ENCODE measurements at regions not wholly inside any gene's neighbourhood (a gene's known extent, or its start where the extent isn't known, plus 50 kb on each side); places are given as distances from the start of the nearest gene placed in this dataset.

DNA sequence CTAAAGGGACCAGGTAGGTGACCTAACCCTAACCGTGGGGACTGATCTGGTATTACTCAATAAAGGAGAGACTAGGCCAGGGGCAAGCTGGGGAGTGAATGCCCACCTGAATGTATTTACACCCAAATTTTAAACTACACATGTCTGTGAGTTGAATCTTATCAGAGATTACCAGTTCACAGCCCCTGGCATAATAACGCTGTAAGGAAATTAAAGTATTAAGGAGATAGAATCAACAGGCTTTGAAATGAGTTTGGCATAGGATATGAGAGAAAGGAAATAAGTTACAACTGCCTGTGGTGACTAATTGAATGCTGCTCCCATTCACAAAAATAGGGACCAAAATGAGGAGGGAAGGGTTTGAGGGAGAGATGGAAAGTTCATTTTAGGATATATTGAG lies 593.3 kb downstream of the CSNK1G3 start (continued):
- no peak for TF ChIP-seq PHF8 (conservative IDR thresholded peaks at IDR 0.05; ENCODE audit: low read depth, low read length)

DNA sequence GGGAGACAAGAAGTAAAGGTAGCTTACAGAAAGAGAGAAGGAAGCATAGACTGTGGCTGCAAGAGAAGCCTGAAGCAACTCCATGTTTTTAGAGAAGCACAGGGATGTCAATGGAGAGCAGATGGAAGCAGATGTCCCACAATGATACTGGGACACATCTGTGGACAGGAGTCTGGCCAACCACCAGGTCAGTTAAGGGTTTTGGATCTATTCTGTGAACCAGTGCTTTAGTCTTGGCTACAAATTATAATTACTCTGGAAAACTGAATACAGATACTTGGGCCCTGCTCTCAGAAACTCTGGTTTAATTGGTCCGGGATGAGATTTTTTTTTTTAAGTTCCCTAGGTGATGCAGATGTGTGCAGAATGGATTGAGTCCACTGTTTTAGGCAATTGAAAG lies 592.8 kb downstream of the CSNK1G3 start:
- WGBS, 2 experiments (ENCODE audit: extremely low coverage in 1 of 2, insufficient coverage in 1 of 2, insufficient read length in 1 of 2, insufficient replicate concordance in 2 of 2, low coverage in 1 of 2, low lambda C conversion rate in 2 of 2, missing lambda C conversion rate in 1 of 2): 69% methylated on average over 1 of the region's 1 CpG; no CpG with 5 or more reads in 1 of the 2 experiments
- Histone ChIP-seq H3K23me2 (ENCODE audit: low read depth, low read length) (no peaks in the 10 kb centered on the region), H2AFZ (ENCODE audit: low read length) (no peak overlapping the region), H4K5ac (ENCODE audit: insufficient read length, low read depth, low read length) (no peak overlapping the region), H2BK5ac (ENCODE audit: low read depth, low read length) (no peak overlapping the region), H2BK12ac (ENCODE audit: low read depth, low read length) (no peak overlapping the region), H3K9me3 (ENCODE audit: insufficient read depth in 2 of 2, low read depth in 1 of 2, low read length in 1 of 2) (no peaks in the 10 kb centered on the region), H3K4ac (replicated peaks; ENCODE audit: insufficient read length, low read depth, low read length) (no peak overlapping the region), H3K79me2 (ENCODE audit: control insufficient read depth in 1 of 2, insufficient read depth in 2 of 2, low read length in 2 of 2) (no peaks in the 10 kb centered on the region), H3K4me2 (ENCODE audit: insufficient read depth in 1 of 2, low read depth in 2 of 2, low read length in 2 of 2) (no peak overlapping the region), H3K27ac (ENCODE audit: low read depth, low read length) (no peak overlapping the region), H3K18ac (ENCODE audit: extremely low read depth, low read length) (no peak overlapping the region), H2AK5ac (ENCODE audit: low read depth, low read length) (no peak overlapping the region), H3K4me3 (ENCODE audit: extremely low read depth in 1 of 4, insufficient read depth in 2 of 4, low read depth in 3 of 4, low read length in 4 of 4) (no peak overlapping the region), H3K4me1 (replicated peaks in 1 of 4; ENCODE audit: control insufficient read depth in 3 of 4, insufficient read depth in 4 of 4, low read length in 3 of 4) (no peaks in the 10 kb centered on the region), H2BK15ac (ENCODE audit: low read length) (no peak overlapping the region), H4K91ac (replicated peaks; ENCODE audit: insufficient read length, low read length) (no peak overlapping the region), H3K9ac (replicated peaks in 1 of 4; ENCODE audit: extremely low read depth in 1 of 4, low read depth in 3 of 4, low read length in 3 of 4) (no peak overlapping the region), H3K14ac (ENCODE audit: insufficient read length) (no peak overlapping the region), H4K20me1 (replicated peaks in 1 of 2; ENCODE audit: control insufficient read depth in 1 of 2, insufficient read depth in 2 of 2, low read length in 2 of 2) (no peaks in the 10 kb centered on the region), H3K79me1 (ENCODE audit: low read depth, low read length) (no peaks in the 10 kb centered on the region), H3K36me3 (ENCODE audit: control insufficient read depth in 2 of 4, insufficient read depth in 4 of 4, low read length in 3 of 4) (no peaks in the 10 kb centered on the region), H4K8ac (ENCODE audit: extremely low read depth, insufficient read depth, low read length) (no peak overlapping the region), H2BK120ac (replicated peaks; ENCODE audit: low read depth, low read length) (no peak overlapping the region), H3K56ac (replicated peaks; ENCODE audit: insufficient read length, low read depth, low read length) (no peak overlapping the region), H3K27me3 (replicated peaks in 1 of 4; ENCODE audit: control insufficient read depth in 3 of 4, extremely low read depth in 1 of 4, insufficient read depth in 3 of 4, low read length in 3 of 4) (no peaks in the 10 kb centered on the region), H2BK20ac (ENCODE audit: low read length) (no peak overlapping the region), H3K23ac (ENCODE audit: insufficient read length) (no peak overlapping the region)
- CTCF ChIA-PET (ENCODE audit: partially characterized antibody): no interaction called here
- POLR2A ChIA-PET (ENCODE audit: partially characterized antibody): no interaction called here
- FAIRE-seq (no peak), DNase-seq (ENCODE audit: low read depth in 1 of 2, low spot score in 2 of 2) (no peak)
- no peak for TF ChIP-seq BCL11A (IDR thresholded peaks at IDR 0.05; ENCODE audit: low read depth in 2 of 2, low read length in 2 of 2)
- no peak for TF ChIP-seq BACH1 (IDR thresholded peaks at IDR 0.05; ENCODE audit: low read length)
- no peak for TF ChIP-seq RNF2 (IDR thresholded peaks at IDR 0.05; ENCODE audit: borderline replicate concordance, low read depth, low read length, missing control alignments, poor library complexity, severe bottlenecking)
- TF ChIP-seq CBX8 (IDR thresholded peaks at IDR 0.05; ENCODE audit: borderline replicate concordance, low read depth, low read length): no peak
- TF ChIP-seq TAF1 (IDR thresholded peaks at IDR 0.05; ENCODE audit: low read depth, low read length): no peak
- TF ChIP-seq RAD21 (IDR thresholded peaks at IDR 0.05 in 1 of 2, conservative IDR thresholded peaks at IDR 0.05 in 1 of 2; ENCODE audit: low read depth in 2 of 2, low read length in 2 of 2): no peak
- TF ChIP-seq EP300 (IDR thresholded peaks at IDR 0.05; ENCODE audit: borderline replicate concordance in 1 of 2, low read depth in 2 of 2, low read length in 2 of 2): no peak
- TF ChIP-seq HDAC6 (IDR thresholded peaks at IDR 0.05; ENCODE audit: low read depth, low read length): no peak
- no peak for TF ChIP-seq TBP (IDR thresholded peaks at IDR 0.05; ENCODE audit: low read depth, low read length)
- TF ChIP-seq YY1 (IDR thresholded peaks at IDR 0.05; ENCODE audit: low read depth, low read length): no peak

Measured in H1 (cell line).